ENCODE measurements at regions not wholly inside any gene's neighbourhood (a gene's known extent, or its start where the extent isn't known, plus 50 kb on each side); places are given as distances from the start of the nearest gene placed in this dataset.

GRCh38 chr10:53744746-53745145 lies 972.2 kb upstream of the MBL2 start:
- Histone ChIP-seq H3K79me2 (ENCODE audit: insufficient read depth, low read length) (no peaks in the 10 kb centered on the region), H3K9me2 (ENCODE audit: insufficient read depth) (no peaks in the 10 kb centered on the region), H3K27ac (ENCODE audit: low read depth, low read length) (no peak overlapping the region), H3K27me3 (ENCODE audit: insufficient read depth, low read length) (no peaks in the 10 kb centered on the region), H3K36me3 (ENCODE audit: control insufficient read depth in 1 of 2, insufficient read depth in 2 of 2, low read length in 2 of 2) (no peaks in the 10 kb centered on the region), H3K4me3 (replicated peaks in 1 of 2; ENCODE audit: low read depth in 1 of 2, low read length in 2 of 2) (no peak overlapping the region), H3K4me2 (ENCODE audit: low read length) (no peak overlapping the region), H3K9me3 (ENCODE audit: control insufficient read depth in 1 of 2, insufficient read depth in 1 of 2, low read depth in 1 of 2, low read length in 2 of 2) (peaks cover 11 to 12% of the 10 kb centered on the region in 2 experiments; a peak in 3 of 4 replicates), H3K9ac (ENCODE audit: low read length) (no peak overlapping the region), H2AFZ (ENCODE audit: low read depth, low read length, poor library complexity, severe bottlenecking) (no peak overlapping the region), H3K4me1 (ENCODE audit: control insufficient read depth in 1 of 2, insufficient read depth in 2 of 2, low read length in 2 of 2) (no peaks in the 10 kb centered on the region), H4K20me1 (ENCODE audit: insufficient read depth) (no peaks in the 10 kb centered on the region)
- DNase-seq (ENCODE audit: low read depth, low spot score), result no peak
- ATAC-seq, result no peak
- intact Hi-C loops (cut with micrococcal nuclease), result no loop called here
- ChIA-PET POLR2A (no interaction called here), RAD21 (ENCODE audit: low non-redundant PET in 1 of 2, low total read pairs in 2 of 2, uncharacterized antibody in 2 of 2, unreplicated experiment in 2 of 2) (no interaction called here), CTCF (no interaction called here)
- no TSS peak for BruUV-seq (replicated peaks)
- TF ChIP-seq ELF1 (IDR thresholded peaks at IDR 0.05; ENCODE audit: borderline replicate concordance, low read depth), result no peak

GRCh38 chr10:53744176-53744575 lies 971.6 kb upstream of the MBL2 start:
- no peak overlapping the region for H3K4me2 ChIP-seq (ENCODE audit: low read length)
- no peak overlapping the region for H3K4me3 ChIP-seq (replicated peaks in 1 of 2; ENCODE audit: low read depth in 1 of 2, low read length in 2 of 2)
- no peak overlapping the region for H3K9ac ChIP-seq (ENCODE audit: low read length)
- no peaks in the 10 kb centered on the region for H3K36me3 ChIP-seq (ENCODE audit: control insufficient read depth in 1 of 2, insufficient read depth in 2 of 2, low read length in 2 of 2)
- ChIA-PET POLR2A (no interaction called here), CTCF (no interaction called here), RAD21 (ENCODE audit: low non-redundant PET in 1 of 2, low total read pairs in 2 of 2, uncharacterized antibody in 2 of 2, unreplicated experiment in 2 of 2) (no interaction called here)
- H3K27ac ChIP-seq (ENCODE audit: low read depth, low read length), result no peak overlapping the region
- H3K79me2 ChIP-seq (ENCODE audit: insufficient read depth, low read length), result no peaks in the 10 kb centered on the region
- DNase-seq (ENCODE audit: low read depth, low spot score) (no peak), ATAC-seq (no peak)
- no peaks in the 10 kb centered on the region for H4K20me1 ChIP-seq (ENCODE audit: insufficient read depth)
- H3K9me2 ChIP-seq (ENCODE audit: insufficient read depth), result no peaks in the 10 kb centered on the region
- no peaks in the 10 kb centered on the region for H3K4me1 ChIP-seq (ENCODE audit: control insufficient read depth in 1 of 2, insufficient read depth in 2 of 2, low read length in 2 of 2)
- H3K9me3 ChIP-seq (ENCODE audit: control insufficient read depth in 1 of 2, insufficient read depth in 1 of 2, low read depth in 1 of 2, low read length in 2 of 2), result peaks cover 7 to 11% of the 10 kb centered on the region in 2 experiments; a peak in 3 of 4 replicates
- H3K27me3 ChIP-seq (ENCODE audit: insufficient read depth, low read length), result no peaks in the 10 kb centered on the region
- no TSS peak for BruUV-seq (replicated peaks)
- no peak overlapping the region for H2AFZ ChIP-seq (ENCODE audit: low read depth, low read length, poor library complexity, severe bottlenecking)
- intact Hi-C loops (cut with micrococcal nuclease), result no loop called here
- TF ChIP-seq ATF3 (IDR thresholded peaks at IDR 0.05), result no peak
- TF ChIP-seq EZH2phosphoT487 (IDR thresholded peaks at IDR 0.05; ENCODE audit: borderline replicate concordance), result no peak
- no peak for TF ChIP-seq POLR2AphosphoS5 (IDR thresholded peaks at IDR 0.05; ENCODE audit: low read depth, low read length)
- TF ChIP-seq ELF1 (IDR thresholded peaks at IDR 0.05; ENCODE audit: borderline replicate concordance, low read depth), result no peak
- TF ChIP-seq EGR1 (IDR thresholded peaks at IDR 0.05; ENCODE audit: low read depth), result no peak
- no peak for TF ChIP-seq TCF7L2 (IDR thresholded peaks at IDR 0.05; ENCODE audit: borderline replicate concordance, extremely low read depth, insufficient read depth, insufficient read length)
- no peak for TF ChIP-seq SP1 (IDR thresholded peaks at IDR 0.05; ENCODE audit: low read depth)
- TF ChIP-seq ZNF274 (IDR thresholded peaks at IDR 0.05; ENCODE audit: low read depth, low read length), result no peak
- no peak for TF ChIP-seq RAD21 (IDR thresholded peaks at IDR 0.05; ENCODE audit: low read depth)
- TF ChIP-seq CBX3 (IDR thresholded peaks at IDR 0.05; ENCODE audit: low read depth), result no peak
